ENCODE measurements at regions not wholly inside any gene's neighbourhood (a gene's known extent, or its start where the extent isn't known, plus 50 kb on each side); places are given as distances from the start of the nearest gene placed in this dataset.

DNA sequence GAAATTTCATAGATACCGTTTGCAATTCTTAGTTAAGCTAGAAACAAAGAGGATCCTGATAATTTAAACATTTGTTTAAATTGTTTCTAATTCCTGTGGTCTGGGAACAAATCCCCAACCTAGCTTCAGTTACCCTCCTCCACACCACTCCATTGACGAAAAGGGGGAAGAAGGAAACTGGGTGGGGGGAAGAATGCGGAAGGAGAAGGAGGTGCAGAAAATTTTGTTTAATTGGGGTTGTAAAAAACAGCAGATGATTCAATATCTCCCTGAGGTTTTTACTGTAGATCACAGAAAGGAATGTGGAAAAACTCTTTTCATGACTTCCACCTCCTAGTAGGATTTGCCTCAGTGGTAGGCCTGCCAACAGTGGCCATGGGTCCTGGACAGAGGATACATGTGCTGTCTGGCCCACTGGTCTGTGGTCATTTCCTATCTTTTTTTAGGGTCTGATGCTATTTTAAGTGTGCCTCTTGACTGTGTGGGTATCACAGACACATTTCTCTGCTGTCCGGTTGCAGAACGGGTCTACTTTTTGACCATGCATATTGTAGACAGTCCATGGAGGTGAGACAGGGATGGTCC lies 122.9 kb upstream of the PCED1B start:
- Histone ChIP-seq H3K27me3 (ENCODE audit: control insufficient read depth, insufficient read depth, low read length) (no peaks in the 10 kb centered on the region), H3K4me3 (ENCODE audit: low read depth, low read length) (no peak overlapping the region), H3K9ac (no peak overlapping the region), H3K4me2 (ENCODE audit: low read length) (no peak overlapping the region), H3K9me3 (ENCODE audit: control insufficient read depth, low read length) (no peaks in the 10 kb centered on the region), H2AFZ (no peak overlapping the region), H3K4me1 (no peaks in the 10 kb centered on the region), H3K27ac (no peak overlapping the region), H3K36me3 (ENCODE audit: control insufficient read depth, insufficient read depth, low read length) (no peaks in the 10 kb centered on the region), H3K79me2 (no peaks in the 10 kb centered on the region)
- TF ChIP-seq, protein P1, sequence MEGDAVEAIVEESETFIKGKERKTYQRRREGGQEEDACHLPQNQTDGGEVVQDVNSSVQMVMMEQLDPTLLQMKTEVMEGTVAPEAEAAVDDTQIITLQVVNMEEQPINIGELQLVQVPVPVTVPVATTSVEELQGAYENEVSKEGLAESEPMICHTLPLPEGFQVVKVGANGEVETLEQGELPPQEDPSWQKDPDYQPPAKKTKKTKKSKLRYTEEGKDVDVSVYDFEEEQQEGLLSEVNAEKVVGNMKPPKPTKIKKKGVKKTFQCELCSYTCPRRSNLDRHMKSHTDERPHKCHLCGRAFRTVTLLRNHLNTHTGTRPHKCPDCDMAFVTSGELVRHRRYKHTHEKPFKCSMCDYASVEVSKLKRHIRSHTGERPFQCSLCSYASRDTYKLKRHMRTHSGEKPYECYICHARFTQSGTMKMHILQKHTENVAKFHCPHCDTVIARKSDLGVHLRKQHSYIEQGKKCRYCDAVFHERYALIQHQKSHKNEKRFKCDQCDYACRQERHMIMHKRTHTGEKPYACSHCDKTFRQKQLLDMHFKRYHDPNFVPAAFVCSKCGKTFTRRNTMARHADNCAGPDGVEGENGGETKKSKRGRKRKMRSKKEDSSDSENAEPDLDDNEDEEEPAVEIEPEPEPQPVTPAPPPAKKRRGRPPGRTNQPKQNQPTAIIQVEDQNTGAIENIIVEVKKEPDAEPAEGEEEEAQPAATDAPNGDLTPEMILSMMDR (IDR thresholded peaks at IDR 0.05), result no peak

DNA sequence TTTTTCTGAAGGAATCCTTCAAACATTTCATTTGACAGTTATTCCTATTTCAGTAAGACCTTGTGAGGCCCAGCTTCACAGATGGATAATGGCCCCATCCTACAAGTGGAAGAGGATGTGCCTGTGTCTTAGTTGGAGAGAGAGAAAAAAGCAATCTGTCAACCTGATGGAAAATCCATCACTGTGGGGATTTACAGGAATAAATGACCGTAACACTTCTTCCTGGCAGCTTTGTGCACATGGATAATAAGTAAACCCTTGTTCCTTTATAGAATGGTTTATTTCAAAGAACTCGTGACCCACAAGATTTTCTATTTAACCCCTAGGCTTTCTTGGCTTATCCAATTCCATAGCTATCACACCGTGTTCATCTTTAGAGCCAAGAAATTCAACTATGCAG lies 121.4 kb upstream of the PCED1B start:
- Histone ChIP-seq H3K4me3 (ENCODE audit: low read depth, low read length) (no peak overlapping the region), H3K36me3 (ENCODE audit: control insufficient read depth, insufficient read depth, low read length) (no peaks in the 10 kb centered on the region), H3K79me2 (no peaks in the 10 kb centered on the region), H3K9ac (no peak overlapping the region), H2AFZ (no peak overlapping the region), H3K27ac (no peak overlapping the region), H3K4me1 (no peaks in the 10 kb centered on the region), H3K9me3 (ENCODE audit: control insufficient read depth, low read length) (no peaks in the 10 kb centered on the region), H3K4me2 (ENCODE audit: low read length) (no peak overlapping the region), H3K27me3 (ENCODE audit: control insufficient read depth, insufficient read depth, low read length) (no peaks in the 10 kb centered on the region)
- TF ChIP-seq, protein P1 (IDR thresholded peaks at IDR 0.05), result no peak

DNA sequence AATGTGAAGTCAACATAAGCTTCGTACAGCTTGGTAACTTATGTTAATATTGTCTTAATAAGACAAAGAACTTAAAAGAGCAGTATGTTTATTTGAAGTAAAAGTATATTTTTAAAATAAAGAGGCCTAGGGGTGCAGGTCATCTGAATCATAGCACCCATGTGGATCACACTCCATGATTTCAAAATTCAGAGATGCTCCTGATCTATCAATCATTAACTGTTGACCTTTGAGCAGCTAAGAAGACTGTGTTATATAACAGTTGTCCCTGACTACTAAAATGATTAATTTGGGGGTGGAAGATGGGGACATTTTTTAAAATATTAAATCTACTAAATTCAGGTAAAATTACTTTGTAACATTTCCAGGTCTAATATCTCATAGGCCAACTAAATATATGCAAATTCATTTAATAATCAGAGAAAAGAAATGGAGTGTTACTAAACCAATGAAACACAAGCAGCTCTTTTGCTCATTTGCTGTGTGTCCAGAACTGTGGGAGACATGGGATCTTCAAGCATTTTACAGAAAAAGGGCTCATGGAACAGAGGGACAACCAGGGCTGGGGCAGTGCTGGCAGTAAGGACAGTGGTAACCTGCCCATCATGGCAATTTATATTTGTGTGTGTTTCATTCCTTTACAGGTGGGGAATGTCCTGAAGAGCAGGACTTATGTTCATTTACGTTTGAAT lies 120.7 kb upstream of the PCED1B start:
- no peaks in the 10 kb centered on the region for H3K9me3 ChIP-seq (ENCODE audit: control insufficient read depth, low read length)
- H3K9ac ChIP-seq, result no peak overlapping the region
- no peak overlapping the region for H3K4me2 ChIP-seq (ENCODE audit: low read length)
- H3K27me3 ChIP-seq (ENCODE audit: control insufficient read depth, insufficient read depth, low read length), result no peaks in the 10 kb centered on the region
- TF ChIP-seq, protein P1 (IDR thresholded peaks at IDR 0.05), result no peak
- no peaks in the 10 kb centered on the region for H3K4me1 ChIP-seq
- H3K4me3 ChIP-seq (ENCODE audit: low read depth, low read length), result no peak overlapping the region
- no peak overlapping the region for H3K27ac ChIP-seq
- H3K36me3 ChIP-seq (ENCODE audit: control insufficient read depth, insufficient read depth, low read length), result no peaks in the 10 kb centered on the region
- no peaks in the 10 kb centered on the region for H3K79me2 ChIP-seq
- no peak overlapping the region for H2AFZ ChIP-seq

DNA sequence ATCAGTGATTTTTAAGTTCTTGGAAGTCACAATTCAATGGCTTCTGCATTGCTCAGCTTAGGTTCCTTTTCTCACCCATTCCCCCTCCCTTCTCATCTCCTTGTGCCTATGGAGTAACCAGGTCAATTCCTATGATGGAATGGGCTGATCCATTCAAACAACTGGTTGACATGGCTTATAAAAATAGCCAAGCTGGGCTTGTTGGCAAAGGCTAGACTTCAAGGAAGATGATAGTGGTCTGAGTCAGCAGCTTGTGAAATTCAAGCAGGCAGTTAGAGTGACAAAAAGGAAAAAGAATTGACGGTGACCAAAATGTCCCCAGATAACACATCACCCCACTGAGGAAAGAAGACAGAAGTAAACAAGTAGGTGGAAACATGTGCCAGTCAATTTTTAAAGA lies 119.9 kb upstream of the PCED1B start:
- H3K9ac ChIP-seq, result no peak overlapping the region
- H2AFZ ChIP-seq, result no peak overlapping the region
- TF ChIP-seq, protein P1 (IDR thresholded peaks at IDR 0.05), result no peak
- H3K27me3 ChIP-seq (ENCODE audit: control insufficient read depth, insufficient read depth, low read length), result no peaks in the 10 kb centered on the region
- H3K4me1 ChIP-seq, result no peaks in the 10 kb centered on the region
- no peaks in the 10 kb centered on the region for H3K9me3 ChIP-seq (ENCODE audit: control insufficient read depth, low read length)
- no peaks in the 10 kb centered on the region for H3K36me3 ChIP-seq (ENCODE audit: control insufficient read depth, insufficient read depth, low read length)
- H3K4me3 ChIP-seq (ENCODE audit: low read depth, low read length), result no peak overlapping the region
- no peak overlapping the region for H3K27ac ChIP-seq
- H3K79me2 ChIP-seq, result no peaks in the 10 kb centered on the region
- no peak overlapping the region for H3K4me2 ChIP-seq (ENCODE audit: low read length)

DNA sequence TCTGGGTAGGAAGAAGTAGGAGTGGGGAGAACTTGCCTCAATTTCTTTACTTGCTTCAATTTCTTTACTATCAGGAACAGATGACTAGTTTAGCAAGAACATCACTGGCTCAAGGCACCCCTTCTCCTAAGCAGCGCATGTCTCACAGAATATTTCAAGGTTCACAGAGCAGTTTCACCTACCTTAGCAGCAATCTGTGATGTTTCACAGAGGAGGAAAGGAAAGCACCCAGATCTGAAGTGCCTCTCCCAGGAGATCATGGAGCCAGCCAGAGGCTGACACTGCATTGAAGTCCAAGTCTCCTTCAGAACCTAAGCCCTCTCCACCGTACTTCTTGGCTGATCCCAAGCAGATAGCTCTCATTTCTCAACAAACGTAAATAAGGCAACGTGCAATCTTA lies 118.7 kb upstream of the PCED1B start:
- no peak overlapping the region for H3K27ac ChIP-seq
- no peak overlapping the region for H3K4me3 ChIP-seq (ENCODE audit: low read depth, low read length)
- no peaks in the 10 kb centered on the region for H3K79me2 ChIP-seq
- no peaks in the 10 kb centered on the region for H3K36me3 ChIP-seq (ENCODE audit: control insufficient read depth, insufficient read depth, low read length)
- TF ChIP-seq, protein P1 (IDR thresholded peaks at IDR 0.05), result no peak
- no peaks in the 10 kb centered on the region for H3K4me1 ChIP-seq
- H2AFZ ChIP-seq, result no peak overlapping the region
- no peaks in the 10 kb centered on the region for H3K27me3 ChIP-seq (ENCODE audit: control insufficient read depth, insufficient read depth, low read length)
- H3K4me2 ChIP-seq (ENCODE audit: low read length), result no peak overlapping the region
- H3K9ac ChIP-seq, result no peak overlapping the region
- no peaks in the 10 kb centered on the region for H3K9me3 ChIP-seq (ENCODE audit: control insufficient read depth, low read length)
